ES-I3 (cell line): ENCODE measurements at regions not wholly inside any gene's neighbourhood (a gene's known extent, or its start where the extent isn't known, plus 50 kb on each side); places are given as distances from the start of the nearest gene placed in this dataset.
"Not testable (repeated sequence)": the region's sequence is repeated elsewhere in the genome, so short reads cannot be mapped to it uniquely, and the experiment has no call there.

ENCODE experiments used
- H3K36me3 ChIP-seq: 2 replicates; pipeline ENCODE4 v1.6.1; 2013; ENCODE audit warnings: mild to moderate bottlenecking, low read length, control low read depth, moderate library complexity; ENCODE audit not compliant: insufficient read depth
- H3K4me1 ChIP-seq: 2 replicates; pipeline ENCODE4 v1.6.1; 2013; ENCODE audit warnings: mild to moderate bottlenecking, control low read depth, low read length; ENCODE audit not compliant: insufficient read depth
- H3K9ac ChIP-seq: 2 replicates; pipeline ENCODE4 v1.6.1; 2013; ENCODE audit warnings: low read depth, mild to moderate bottlenecking, low read length, moderate library complexity
- H3K9me3 ChIP-seq: 2 replicates; pipeline ENCODE4 v1.6.1; 2013; ENCODE audit warnings: mild to moderate bottlenecking, low read length, moderate library complexity; ENCODE audit not compliant: control insufficient read depth, insufficient read depth

- H3K4me1 ChIP-seq, H3K9me3 ChIP-seq, H3K36me3 ChIP-seq, H3K9ac ChIP-seq: not testable (repeated sequence)
These were observed 225.4 kb downstream of the TTC6 start for GRCh38 chr14:37820810-37821209.

DNA sequence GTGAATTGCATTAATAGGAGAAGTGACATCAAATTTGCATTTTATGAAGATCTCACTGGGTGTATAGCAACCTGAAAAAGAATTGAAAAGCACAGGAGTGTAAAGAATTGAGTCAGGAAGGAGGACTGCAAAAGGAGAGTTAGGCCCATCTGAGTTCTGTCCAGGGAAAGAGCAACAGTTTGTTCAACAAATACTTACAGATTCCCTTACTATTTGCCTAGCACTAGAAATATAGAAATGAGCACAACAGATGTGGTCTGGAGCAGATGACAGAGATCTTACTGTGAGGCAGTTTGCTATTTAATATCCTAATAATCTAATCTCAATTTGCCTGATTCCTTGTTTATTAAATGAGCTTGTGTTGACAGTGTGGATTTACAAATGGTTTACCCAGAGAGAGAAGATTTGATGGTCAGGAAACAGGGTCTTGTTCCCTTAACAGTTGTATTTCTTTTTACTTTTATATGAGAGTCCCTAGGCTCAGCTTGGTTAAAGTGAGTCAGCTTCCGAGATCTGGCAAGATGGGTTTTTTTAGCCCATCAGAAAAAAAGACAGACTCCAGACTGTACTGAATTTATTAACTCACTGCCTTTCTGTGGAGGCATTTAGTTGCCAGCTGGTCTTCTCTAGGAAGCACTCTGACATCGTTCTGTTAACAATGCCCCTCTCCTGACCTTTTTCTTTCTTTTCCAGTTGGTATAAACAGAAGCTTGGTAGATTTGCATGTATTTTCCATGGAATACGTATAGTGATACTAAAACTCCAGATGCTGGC lies 229.7 kb downstream of the TTC6 start:
- Histone ChIP-seq H3K36me3 (no peaks in the 10 kb centered on the region), H3K9ac (no peak overlapping the region), H3K9me3 (no peaks in the 10 kb centered on the region), H3K4me1 (no peaks in the 10 kb centered on the region)

- Histone ChIP-seq H3K36me3 (no peaks in the 10 kb centered on the region), H3K9ac (no peak overlapping the region), H3K9me3 (no peaks in the 10 kb centered on the region), H3K4me1 (no peaks in the 10 kb centered on the region)
These were observed 231.4 kb downstream of the TTC6 start for GRCh38 chr14:37826869-37827268.

GRCh38 chr14:37830271-37830670 lies 234.8 kb downstream of the TTC6 start:
- H3K9me3 ChIP-seq, result no peaks in the 10 kb centered on the region
- H3K4me1 ChIP-seq, result no peaks in the 10 kb centered on the region
- H3K9ac ChIP-seq, result no peak overlapping the region
- H3K36me3 ChIP-seq, result no peaks in the 10 kb centered on the region

GRCh38 chr14:37834275-37834674 lies 238.8 kb downstream of the TTC6 start:
- no peaks in the 10 kb centered on the region for H3K36me3 ChIP-seq
- H3K4me1 ChIP-seq, result no peaks in the 10 kb centered on the region
- no peaks in the 10 kb centered on the region for H3K9me3 ChIP-seq
- H3K9ac ChIP-seq, result no peak overlapping the region

DNA sequence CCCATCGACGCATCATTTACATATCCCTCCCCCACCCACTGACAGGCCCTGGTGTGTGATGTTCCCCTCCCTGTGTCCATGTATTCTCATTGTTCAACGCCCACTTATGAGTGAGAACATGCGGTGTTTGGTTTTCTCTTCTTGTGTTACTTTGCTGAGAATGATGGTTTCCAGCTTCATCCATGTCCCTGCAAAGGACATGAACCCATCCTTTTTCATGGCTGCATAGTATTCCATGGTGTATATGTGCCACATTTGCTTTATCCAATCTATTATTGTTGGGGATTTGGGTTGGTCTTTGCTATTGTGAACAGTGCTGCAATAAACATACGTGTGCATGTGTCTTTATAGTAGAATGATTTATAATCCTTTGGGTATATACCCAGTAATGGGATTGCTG lies 243.3 kb downstream of the TTC6 start:
- H3K9me3 ChIP-seq, H3K36me3 ChIP-seq, H3K4me1 ChIP-seq, H3K9ac ChIP-seq: not testable (repeated sequence)

DNA sequence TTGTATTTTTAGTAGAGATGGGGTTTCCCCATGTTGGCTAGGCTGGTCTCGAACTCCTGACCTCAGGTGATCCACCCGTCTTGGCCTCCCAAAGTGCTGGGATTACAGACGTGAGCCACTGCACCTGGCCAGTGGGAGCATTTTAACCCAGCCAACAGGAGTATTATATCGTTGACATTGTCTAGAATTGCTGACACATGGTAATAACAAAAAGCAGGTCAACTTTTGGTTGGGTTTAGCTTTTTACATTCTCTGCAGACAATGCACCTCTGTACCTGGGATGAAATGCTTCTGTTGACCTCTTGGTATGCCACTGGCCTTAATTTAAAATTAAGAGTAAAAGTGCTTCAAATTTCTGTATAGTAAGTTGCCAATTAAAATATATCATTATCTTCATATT lies 245.6 kb downstream of the TTC6 start:
- not testable (repeated sequence) for H3K4me1 ChIP-seq, H3K9ac ChIP-seq, H3K36me3 ChIP-seq, H3K9me3 ChIP-seq

DNA sequence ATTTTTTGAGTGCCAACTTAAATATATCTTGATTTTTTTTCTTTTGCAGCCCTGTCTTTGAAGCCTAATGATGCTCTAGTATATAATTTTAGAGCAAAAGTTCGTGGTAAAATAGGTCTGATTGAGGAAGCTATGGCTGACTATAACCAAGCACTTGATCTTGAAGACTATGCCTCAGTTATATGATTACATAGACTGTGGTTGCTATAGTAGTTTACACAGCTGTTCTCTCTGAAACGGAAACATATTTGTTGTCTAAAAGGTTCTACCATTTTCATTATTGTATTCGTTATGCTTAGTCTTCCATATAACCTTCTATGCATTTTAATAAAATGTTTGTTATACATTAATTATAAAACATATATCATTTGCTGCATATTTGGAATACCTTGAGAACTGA lies 246.7 kb downstream of the TTC6 start:
- Histone ChIP-seq H3K9ac (no peak overlapping the region), H3K36me3 (no peaks in the 10 kb centered on the region), H3K9me3 (no peaks in the 10 kb centered on the region), H3K4me1 (no peaks in the 10 kb centered on the region)

- Histone ChIP-seq H3K9ac (no peak overlapping the region), H3K36me3 (no peaks in the 10 kb centered on the region), H3K9me3 (no peaks in the 10 kb centered on the region), H3K4me1 (no peaks in the 10 kb centered on the region)
These were observed 248.7 kb downstream of the TTC6 start for GRCh38 chr14:37843954-37844607.

- Histone ChIP-seq H3K9ac (no peak overlapping the region), H3K36me3 (no peaks in the 10 kb centered on the region), H3K4me1 (no peaks in the 10 kb centered on the region), H3K9me3 (no peaks in the 10 kb centered on the region)
These were observed 249.2 kb downstream of the TTC6 start for GRCh38 chr14:37844614-37845013.

DNA sequence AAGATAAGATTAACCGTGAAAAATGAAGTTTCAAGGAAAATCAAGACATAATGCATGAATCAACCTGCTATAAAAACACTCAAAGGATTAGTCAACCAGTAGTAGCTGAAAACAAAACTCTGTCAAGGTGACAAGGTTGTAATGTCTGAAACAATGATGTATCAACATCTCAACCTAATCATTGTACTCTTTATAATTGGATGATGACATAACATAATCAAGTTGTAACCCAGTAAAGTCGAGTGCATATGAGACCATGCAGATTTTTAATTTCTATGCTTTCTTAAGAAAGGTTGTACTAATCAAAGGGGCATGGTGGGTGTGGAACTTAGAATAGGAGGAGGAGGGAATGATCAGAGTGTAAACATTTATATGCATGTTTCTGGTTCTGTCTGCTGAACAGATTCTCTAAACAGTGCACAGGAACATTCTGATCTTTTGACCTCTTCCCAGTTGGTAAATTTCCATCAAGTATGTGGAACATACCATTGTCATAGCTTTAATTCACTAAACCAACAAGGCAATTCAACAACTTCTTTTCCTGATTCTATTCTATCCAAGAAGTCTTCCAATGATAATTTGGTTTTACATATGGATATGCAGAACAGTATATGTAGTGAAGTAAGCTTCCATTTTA lies 253.7 kb downstream of the TTC6 start:
- H3K36me3 ChIP-seq, result no peaks in the 10 kb centered on the region
- H3K9me3 ChIP-seq, result no peaks in the 10 kb centered on the region
- no peaks in the 10 kb centered on the region for H3K4me1 ChIP-seq
- H3K9ac ChIP-seq, result no peak overlapping the region

GRCh38 chr14:37851054-37851453 lies 255.6 kb downstream of the TTC6 start:
- no peaks in the 10 kb centered on the region for H3K9me3 ChIP-seq
- H3K9ac ChIP-seq, result no peak overlapping the region
- no peaks in the 10 kb centered on the region for H3K36me3 ChIP-seq
- no peaks in the 10 kb centered on the region for H3K4me1 ChIP-seq

GRCh38 chr14:37855871-37856270 lies 260.4 kb downstream of the TTC6 start:
- no peaks in the 10 kb centered on the region for H3K36me3 ChIP-seq
- H3K9me3 ChIP-seq, result no peaks in the 10 kb centered on the region
- H3K9ac ChIP-seq, result no peak overlapping the region
- no peaks in the 10 kb centered on the region for H3K4me1 ChIP-seq

DNA sequence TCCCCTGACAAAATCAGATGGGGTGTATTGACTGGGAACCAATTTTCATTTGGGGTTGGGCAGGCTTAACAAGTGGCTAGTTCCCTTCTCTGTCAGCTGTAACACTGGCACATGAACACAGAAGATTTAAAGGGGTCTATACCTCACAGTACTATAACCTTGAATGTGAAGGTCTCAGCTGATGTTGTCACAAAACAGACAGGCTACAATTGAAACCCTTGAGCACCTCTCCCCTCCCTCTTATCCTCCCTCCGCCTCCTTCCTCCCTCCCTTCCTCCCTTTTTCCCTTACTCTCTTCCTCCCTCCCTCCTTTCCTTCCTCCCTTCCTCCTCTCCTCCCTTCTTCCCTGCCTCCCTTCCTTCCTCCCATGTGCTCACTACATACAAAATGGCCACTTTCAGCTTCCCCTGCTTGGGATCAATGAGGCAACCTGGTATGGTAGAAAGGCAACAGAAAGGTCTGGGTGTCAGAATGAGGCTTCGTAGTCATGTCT lies 262.4 kb downstream of the TTC6 start:
- no peak overlapping the region for H3K9ac ChIP-seq
- no peaks in the 10 kb centered on the region for H3K4me1 ChIP-seq
- no peaks in the 10 kb centered on the region for H3K9me3 ChIP-seq
- no peaks in the 10 kb centered on the region for H3K36me3 ChIP-seq

DNA sequence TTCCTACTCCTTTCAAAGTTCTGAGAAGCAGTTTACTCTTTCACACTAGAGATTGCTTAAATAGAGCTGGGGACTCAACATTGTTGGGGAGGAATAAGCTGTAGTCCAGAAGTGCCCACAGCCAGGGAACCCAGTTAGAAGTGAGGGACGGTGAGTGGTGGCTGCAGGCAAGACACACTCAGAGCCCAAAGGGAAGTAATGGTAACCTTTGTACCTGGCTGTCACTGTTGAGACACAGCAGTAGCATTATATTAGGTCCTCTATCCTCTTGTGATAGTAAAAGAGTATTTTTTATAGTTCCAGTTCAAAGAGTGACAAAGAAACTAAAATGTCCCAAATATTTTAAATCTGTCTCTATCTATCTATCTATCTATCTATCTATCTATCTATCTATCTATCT lies 263.3 kb downstream of the TTC6 start:
- Histone ChIP-seq H3K9ac (no peak overlapping the region), H3K36me3 (no peaks in the 10 kb centered on the region), H3K9me3 (no peaks in the 10 kb centered on the region), H3K4me1 (no peaks in the 10 kb centered on the region)
